ENCODE measurements at regions not wholly inside any gene's neighbourhood (a gene's known extent, or its start where the extent isn't known, plus 50 kb on each side); places are given as distances from the start of the nearest gene placed in this dataset.
A peak's percentile ranks its signal among the peaks of the same experiment; 100 is the strongest.

DNA sequence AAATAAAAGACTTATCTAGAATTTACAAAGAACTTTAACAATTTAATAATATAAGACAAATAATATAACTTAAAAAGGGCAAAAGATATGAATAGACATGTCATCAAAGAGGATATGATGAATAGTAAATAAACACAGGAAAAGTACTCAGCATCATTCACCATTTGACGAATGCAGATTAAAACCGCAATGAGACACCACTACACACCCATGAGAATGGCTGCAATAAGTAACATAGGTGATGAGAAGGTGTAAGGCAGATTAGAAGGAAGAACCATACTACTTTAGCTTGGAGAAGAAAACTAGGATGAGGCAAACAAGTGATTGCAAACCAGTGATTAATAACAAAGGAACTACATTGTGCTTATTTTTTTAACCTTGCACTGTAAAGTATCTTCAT, 152.0 kb downstream of the CYRIA start:
- DNase-seq (ENCODE audit: low read depth) (peak; percentile 100), FAIRE-seq (peak; percentile 60)
- H3K27me3 ChIP-seq (ENCODE audit: control insufficient read depth, insufficient read depth, low read length): peaks cover 2% of the 10 kb centered on the region

DNA sequence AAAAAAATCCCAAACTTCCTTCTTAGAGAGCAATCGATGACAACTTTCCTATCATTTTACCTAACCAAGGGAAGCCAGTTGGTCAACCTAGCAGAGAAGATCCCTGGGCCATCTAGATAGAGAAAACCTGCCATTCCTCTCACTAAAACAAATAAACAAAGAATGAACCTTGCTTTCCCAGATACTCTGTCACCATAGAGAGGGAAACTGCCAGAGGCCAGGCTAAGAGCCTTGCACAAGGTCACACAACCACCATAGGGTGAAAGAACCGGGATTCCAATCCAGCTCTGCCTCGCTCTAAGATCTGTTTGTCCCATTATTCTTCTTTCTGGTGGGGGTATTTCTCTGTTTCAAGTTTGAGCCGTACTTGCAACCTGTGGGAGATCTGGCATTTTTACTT, 154.6 kb downstream of the CYRIA start:
- no peak for FAIRE-seq
- TF ChIP-seq CTCF (IDR thresholded peaks at IDR 0.05; ENCODE audit: insufficient read depth, low read length, severe bottlenecking): no peak
- Histone ChIP-seq H3K27me3 (ENCODE audit: control insufficient read depth, insufficient read depth, low read length) (peaks cover 4% of the 10 kb centered on the region), H3K36me3 (ENCODE audit: control insufficient read depth, insufficient read depth, low read length) (no peaks in the 10 kb centered on the region), H3K4me3 (ENCODE audit: low read depth, low read length) (no peak overlapping the region)
- no peak for DNase-seq (ENCODE audit: low read depth)

More for the DNA sequence above, 152.0 kb downstream of the CYRIA start:
- TF ChIP-seq CTCF (IDR thresholded peaks at IDR 0.05; ENCODE audit: insufficient read depth, low read length, severe bottlenecking): no peak
- H3K36me3 ChIP-seq (ENCODE audit: control insufficient read depth, insufficient read depth, low read length): no peaks in the 10 kb centered on the region
- H3K4me3 ChIP-seq (ENCODE audit: low read depth, low read length): no peak overlapping the region

DNA sequence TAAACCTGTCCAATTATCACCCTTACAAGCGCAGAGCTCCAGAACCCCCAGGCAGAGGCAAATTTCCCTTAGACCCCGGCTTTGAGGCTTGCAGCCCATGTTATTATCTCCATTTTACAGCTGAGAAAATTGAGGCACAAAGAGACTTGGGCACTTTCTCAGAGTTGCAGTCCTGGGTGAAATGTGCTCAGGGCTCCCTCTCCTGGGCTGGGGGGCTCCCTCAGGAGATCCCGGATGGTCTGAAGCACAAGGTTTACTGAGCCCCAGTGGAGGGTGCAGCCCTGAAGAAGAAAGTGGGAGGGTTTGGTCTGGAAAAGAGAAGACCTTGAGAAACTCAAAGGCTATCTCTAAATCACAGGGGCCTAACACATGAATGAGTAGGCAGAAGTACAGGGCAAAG, 156.6 kb downstream of the CYRIA start:
- no peak for FAIRE-seq
- H3K4me3 ChIP-seq (ENCODE audit: low read depth, low read length): no peak overlapping the region
- no peak for DNase-seq (ENCODE audit: low read depth)
- no peaks in the 10 kb centered on the region for H3K36me3 ChIP-seq (ENCODE audit: control insufficient read depth, insufficient read depth, low read length)
- peaks cover 4% of the 10 kb centered on the region for H3K27me3 ChIP-seq (ENCODE audit: control insufficient read depth, insufficient read depth, low read length)
- TF ChIP-seq CTCF (IDR thresholded peaks at IDR 0.05; ENCODE audit: insufficient read depth, low read length, severe bottlenecking): no peak

- TF ChIP-seq CTCF (IDR thresholded peaks at IDR 0.05; ENCODE audit: insufficient read depth, low read length, severe bottlenecking): no peak
- no peak for DNase-seq (ENCODE audit: low read depth)
- H3K36me3 ChIP-seq (ENCODE audit: control insufficient read depth, insufficient read depth, low read length): no peaks in the 10 kb centered on the region
- H3K4me3 ChIP-seq (ENCODE audit: low read depth, low read length): peak overlapping the region; percentile 23
- FAIRE-seq: peak; percentile 64
- peaks cover 4% of the 10 kb centered on the region for H3K27me3 ChIP-seq (ENCODE audit: control insufficient read depth, insufficient read depth, low read length)
These were observed 157.2 kb downstream of the CYRIA start for GRCh38 chr2:16508490-16508851.

DNA sequence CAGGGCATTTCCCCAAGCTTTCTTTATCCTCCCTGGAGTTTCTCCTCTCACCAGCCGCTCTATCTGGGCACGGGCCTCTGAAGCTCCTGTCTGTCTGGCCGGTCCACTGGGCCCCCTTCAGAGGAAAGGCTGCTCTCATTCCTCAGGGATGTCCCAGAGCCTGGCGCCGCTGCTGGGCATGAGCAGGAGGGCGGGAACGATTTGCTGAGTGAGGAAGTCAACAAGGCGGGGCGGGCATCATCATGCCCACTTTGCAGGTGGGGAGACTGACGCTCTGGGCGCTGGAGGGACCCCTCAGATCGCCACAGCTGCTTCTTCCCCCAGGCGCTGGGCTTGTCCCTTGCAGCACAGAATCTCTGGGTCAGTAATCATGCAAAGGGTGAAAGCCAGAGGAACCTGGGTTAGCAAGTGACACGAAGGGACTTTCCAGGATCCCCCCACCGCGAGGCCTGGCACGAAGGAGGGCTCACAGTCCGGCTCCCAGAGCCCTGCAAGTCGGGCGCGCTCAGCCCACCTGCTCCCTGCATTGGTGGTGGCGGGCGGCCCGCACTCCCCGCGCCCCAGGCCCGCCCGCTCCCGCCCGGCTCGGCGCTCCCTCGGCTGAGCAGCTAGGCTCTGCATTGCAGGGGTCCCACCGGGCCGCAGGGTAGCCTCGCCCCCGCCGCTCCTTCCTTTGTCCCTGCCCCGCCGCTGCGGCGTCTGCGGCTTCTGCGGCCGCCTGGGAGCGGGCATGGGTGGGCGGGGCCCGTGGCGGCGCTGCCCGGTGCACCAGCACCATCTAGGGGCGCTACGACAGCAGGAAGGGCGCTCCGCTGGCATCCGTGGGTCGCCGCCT, 157.8 kb downstream of the CYRIA start:
- TF ChIP-seq CTCF (IDR thresholded peaks at IDR 0.05; ENCODE audit: insufficient read depth, low read length, severe bottlenecking): peak; percentile 86
- peak; percentile 13 for DNase-seq (ENCODE audit: low read depth)
- peak overlapping the region; percentile 23 for H3K4me3 ChIP-seq (ENCODE audit: low read depth, low read length)
- H3K36me3 ChIP-seq (ENCODE audit: control insufficient read depth, insufficient read depth, low read length): no peaks in the 10 kb centered on the region
- peaks cover 4% of the 10 kb centered on the region for H3K27me3 ChIP-seq (ENCODE audit: control insufficient read depth, insufficient read depth, low read length)
- no peak for FAIRE-seq

GRCh38 chr2:16506366-16506765, 159.3 kb downstream of the CYRIA start:
- Histone ChIP-seq H3K4me3 (ENCODE audit: low read depth, low read length) (no peak overlapping the region), H3K27me3 (ENCODE audit: control insufficient read depth, insufficient read depth, low read length) (peaks cover 4% of the 10 kb centered on the region), H3K36me3 (ENCODE audit: control insufficient read depth, insufficient read depth, low read length) (no peaks in the 10 kb centered on the region)
- no peak for TF ChIP-seq CTCF (IDR thresholded peaks at IDR 0.05; ENCODE audit: insufficient read depth, low read length, severe bottlenecking)
- no peak for DNase-seq (ENCODE audit: low read depth)
- FAIRE-seq: no peak
